WTC11 (cell line): ENCODE measurements at regions not wholly inside any gene's neighbourhood (a gene's known extent, or its start where the extent isn't known, plus 50 kb on each side); places are given as distances from the start of the nearest gene placed in this dataset.

Source experiments
- ATAC-seq: fragments of 200-7000 bp; cut with Tn5 transposase; 2 replicates; pipeline ENCODE4 v1.10.0; 2021; ENCODE audit warnings: mild to moderate bottlenecking, moderate library complexity
- CTCF ChIA-PET: fragments of 300-600 bp; sonication (Branson Sonifier 250); formaldehyde crosslinking; loops from one replicate; lab custom pipeline; 2021; ENCODE audit warnings: antibody characterized with exemption; lab: Charles Lee
- POLR2A ChIA-PET: fragments of 350-600 bp; sonication (Branson Sonifier 250); formaldehyde crosslinking; loops from one replicate; lab custom pipeline; 2021; ENCODE audit warnings: antibody characterized with exemption; lab: Charles Lee
- DNase-seq: peaks from one replicate; pipeline ENCODE4 v3.0.0; 2021; ENCODE audit warnings: low spot score
- H3K27ac Mint-ChIP-seq: 2 replicates; pipeline ENCODE4 v1.8.0; 2021; ENCODE audit warnings: mixed read lengths
- H3K27me3 Mint-ChIP-seq: 2 replicates; pipeline ENCODE4 v1.8.0; 2021; ENCODE audit warnings: low read depth, mild to moderate bottlenecking, moderate library complexity, mixed read lengths
- H3K36me3 Mint-ChIP-seq: 2 replicates; pipeline ENCODE4 v1.8.0; 2021; ENCODE audit warnings: mixed read lengths
- H3K4me1 Mint-ChIP-seq: 2 replicates; pipeline ENCODE4 v1.8.0; 2022; ENCODE audit warnings: mixed read lengths
- H3K4me3 Mint-ChIP-seq: 2 replicates; pipeline ENCODE4 v1.8.0; 2021; ENCODE audit warnings: mild to moderate bottlenecking, moderate library complexity, mixed read lengths
- H3K9me3 Mint-ChIP-seq: 2 replicates; pipeline ENCODE4 v1.8.0; 2021; ENCODE audit warnings: mixed read lengths
- CBFB ChIP-seq: sonication (generic); formaldehyde crosslinking; IDR thresholded peaks from 2 replicates; pipeline ENCODE4 v1.8.1; 2022; ENCODE audit warnings: mild to moderate bottlenecking, low read depth, missing genetic modification reagents
- FOXJ3 ChIP-seq: sonication (generic); formaldehyde crosslinking; IDR thresholded peaks from 2 replicates; pipeline ENCODE4 v1.9.0; 2021; ENCODE audit warnings: missing genetic modification reagents, mild to moderate bottlenecking, borderline replicate concordance
- FOXP1 ChIP-seq: sonication (generic); formaldehyde crosslinking; IDR thresholded peaks from 2 replicates; pipeline ENCODE4 v1.8.0; 2022; ENCODE audit warnings: missing genetic modification reagents, mild to moderate bottlenecking, moderate library complexity, borderline replicate concordance
- GABPB1 ChIP-seq: sonication (generic); formaldehyde crosslinking; IDR thresholded peaks from 2 replicates; pipeline ENCODE4 v1.8.1; 2023; ENCODE audit warnings: mild to moderate bottlenecking, missing genetic modification reagents
- GRHL2 ChIP-seq: fragments of 250-450 bp; sonication (Bioruptor Pico); IDR thresholded peaks from 2 replicates; pipeline ENCODE4 v1.8.0; 2022; ENCODE audit warnings: mild to moderate bottlenecking, moderate library complexity; ENCODE audit not compliant: insufficient replicate concordance, severe bottlenecking
- HMGA2 ChIP-seq: fragments of 250-450 bp; sonication (Bioruptor Pico); IDR thresholded peaks from 2 replicates; pipeline ENCODE4 v1.4.0; 2021; ENCODE audit warnings: mild to moderate bottlenecking, moderate library complexity
- MYBL2 ChIP-seq: sonication (generic); formaldehyde crosslinking; IDR thresholded peaks from 2 replicates; pipeline ENCODE4 v1.8.1; 2023; ENCODE audit warnings: mild to moderate bottlenecking, moderate library complexity, missing genetic modification reagents
- NFATC4 ChIP-seq: fragments of 250-450 bp; sonication (Bioruptor Pico); IDR thresholded peaks from 2 replicates; pipeline ENCODE4 v1.9.0; 2021; ENCODE audit warnings: mild to moderate bottlenecking
- RORB ChIP-seq: fragments of 250-450 bp; sonication (Bioruptor Pico); IDR thresholded peaks from 2 replicates; pipeline ENCODE4 v1.9.0; 2021; ENCODE audit warnings: mild to moderate bottlenecking
- ZNF219 ChIP-seq: sonication (generic); formaldehyde crosslinking; IDR thresholded peaks from 2 replicates; pipeline ENCODE4 v1.8.0; 2023; ENCODE audit warnings: missing genetic modification reagents, mild to moderate bottlenecking, borderline replicate concordance
- ZNF232 ChIP-seq: sonication (generic); formaldehyde crosslinking; IDR thresholded peaks from 2 replicates; pipeline ENCODE4 v1.8.0; 2022; ENCODE audit warnings: mild to moderate bottlenecking, missing genetic modification reagents
- ZNF423 ChIP-seq: fragments of 250-450 bp; sonication (Bioruptor Pico); IDR thresholded peaks from 2 replicates; pipeline ENCODE4 v2.1.2; 2022; ENCODE audit warnings: mild to moderate bottlenecking, moderate library complexity
- ZNF671 ChIP-seq: fragments of 250-450 bp; sonication (Bioruptor Pico); IDR thresholded peaks from 2 replicates; pipeline ENCODE4 v1.8.0; 2021; ENCODE audit warnings: mild to moderate bottlenecking
- TF ChIP-seq, protein P1 (sequence below): sonication (generic); formaldehyde crosslinking; IDR thresholded peaks from 2 replicates; pipeline ENCODE4 v1.8.0; 2023; ENCODE audit warnings: mild to moderate bottlenecking, missing genetic modification reagents
- TF ChIP-seq, protein P2 (sequence below): fragments of 250-450 bp; sonication (Bioruptor Pico); conservative IDR thresholded peaks from 2 replicates; pipeline ENCODE4 v1.9.0; 2021; ENCODE audit warnings: mild to moderate bottlenecking
- TF ChIP-seq, protein P3 (sequence below): sonication (generic); formaldehyde crosslinking; IDR thresholded peaks from 2 replicates; pipeline ENCODE4 v1.8.1; 2022; ENCODE audit warnings: low read depth, mild to moderate bottlenecking, moderate library complexity, missing genetic modification reagents, borderline replicate concordance
- TF ChIP-seq, protein P4 (sequence below): sonication (generic); formaldehyde crosslinking; IDR thresholded peaks from 2 replicates; pipeline ENCODE4 v1.8.0; 2022; ENCODE audit warnings: missing genetic modification reagents
- TF ChIP-seq, protein P5 (sequence below): sonication (generic); formaldehyde crosslinking; IDR thresholded peaks from 2 replicates; pipeline ENCODE4 v1.8.1; 2022; ENCODE audit warnings: mild to moderate bottlenecking, missing genetic modification reagents, moderate library complexity, borderline replicate concordance

DNA sequence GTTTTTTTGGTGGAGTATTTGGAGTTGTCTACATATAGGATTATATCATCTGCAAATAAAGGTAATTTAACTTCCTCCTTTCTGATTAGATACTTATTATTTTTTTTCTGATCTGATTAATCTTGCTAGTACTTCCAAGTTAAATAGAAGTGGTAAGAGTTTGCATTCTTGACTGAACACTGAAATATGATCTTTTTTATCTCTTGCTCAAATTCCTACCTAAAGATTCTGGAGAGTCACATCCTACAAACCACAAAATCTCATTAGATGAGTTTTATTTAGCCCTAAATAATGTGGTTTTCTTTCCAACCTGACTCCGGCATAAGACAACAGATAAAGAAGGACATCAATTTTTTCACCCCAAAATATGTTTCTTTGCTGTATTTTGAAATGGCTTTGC, 977.9 kb upstream of the GBE1 start (continued):
- TF ChIP-seq, protein P1, sequence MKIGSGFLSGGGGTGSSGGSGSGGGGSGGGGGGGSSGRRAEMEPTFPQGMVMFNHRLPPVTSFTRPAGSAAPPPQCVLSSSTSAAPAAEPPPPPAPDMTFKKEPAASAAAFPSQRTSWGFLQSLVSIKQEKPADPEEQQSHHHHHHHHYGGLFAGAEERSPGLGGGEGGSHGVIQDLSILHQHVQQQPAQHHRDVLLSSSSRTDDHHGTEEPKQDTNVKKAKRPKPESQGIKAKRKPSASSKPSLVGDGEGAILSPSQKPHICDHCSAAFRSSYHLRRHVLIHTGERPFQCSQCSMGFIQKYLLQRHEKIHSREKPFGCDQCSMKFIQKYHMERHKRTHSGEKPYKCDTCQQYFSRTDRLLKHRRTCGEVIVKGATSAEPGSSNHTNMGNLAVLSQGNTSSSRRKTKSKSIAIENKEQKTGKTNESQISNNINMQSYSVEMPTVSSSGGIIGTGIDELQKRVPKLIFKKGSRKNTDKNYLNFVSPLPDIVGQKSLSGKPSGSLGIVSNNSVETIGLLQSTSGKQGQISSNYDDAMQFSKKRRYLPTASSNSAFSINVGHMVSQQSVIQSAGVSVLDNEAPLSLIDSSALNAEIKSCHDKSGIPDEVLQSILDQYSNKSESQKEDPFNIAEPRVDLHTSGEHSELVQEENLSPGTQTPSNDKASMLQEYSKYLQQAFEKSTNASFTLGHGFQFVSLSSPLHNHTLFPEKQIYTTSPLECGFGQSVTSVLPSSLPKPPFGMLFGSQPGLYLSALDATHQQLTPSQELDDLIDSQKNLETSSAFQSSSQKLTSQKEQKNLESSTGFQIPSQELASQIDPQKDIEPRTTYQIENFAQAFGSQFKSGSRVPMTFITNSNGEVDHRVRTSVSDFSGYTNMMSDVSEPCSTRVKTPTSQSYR (CRISPR knock-in tag), result no peak

DNA sequence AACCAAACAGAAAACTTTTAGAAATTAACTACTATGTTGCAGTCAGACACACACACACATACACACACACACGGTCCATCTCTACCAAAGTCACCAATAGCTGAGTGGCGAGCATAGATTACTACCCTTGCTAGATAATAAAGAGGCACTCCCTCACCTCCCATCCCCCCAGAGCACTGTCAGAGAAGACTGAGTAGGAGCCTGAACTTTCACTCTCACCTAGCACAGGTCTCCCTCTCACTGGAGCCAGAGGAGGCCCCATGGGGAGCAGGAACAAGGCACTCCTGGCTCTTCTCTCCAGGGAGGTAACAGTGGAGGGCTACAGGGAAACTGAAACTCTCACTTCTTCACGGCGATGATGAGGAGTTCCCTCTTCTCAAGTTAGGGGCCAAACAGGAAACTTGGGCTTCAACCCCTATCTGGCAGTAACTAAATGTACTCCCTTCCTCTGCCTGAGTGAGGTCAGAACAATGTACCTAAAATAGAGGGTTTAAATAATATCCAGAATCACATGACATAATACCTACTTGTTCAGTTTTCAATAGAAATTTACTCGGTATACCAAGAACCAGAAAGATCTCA, 975.3 kb upstream of the GBE1 start:
- Mint-ChIP-seq H3K27me3 (no peaks in the 10 kb centered on the region), H3K27ac (0 out of 2 replicates have a peak overlapping the region, but pooled peaks have one; percentile 31), H3K9me3 (no peaks in the 10 kb centered on the region), H3K4me1 (peaks cover 19% of the 10 kb centered on the region), H3K4me3 (no peak overlapping the region), H3K36me3 (no peaks in the 10 kb centered on the region)
- no peak for DNase-seq
- TF ChIP-seq, protein P2, sequence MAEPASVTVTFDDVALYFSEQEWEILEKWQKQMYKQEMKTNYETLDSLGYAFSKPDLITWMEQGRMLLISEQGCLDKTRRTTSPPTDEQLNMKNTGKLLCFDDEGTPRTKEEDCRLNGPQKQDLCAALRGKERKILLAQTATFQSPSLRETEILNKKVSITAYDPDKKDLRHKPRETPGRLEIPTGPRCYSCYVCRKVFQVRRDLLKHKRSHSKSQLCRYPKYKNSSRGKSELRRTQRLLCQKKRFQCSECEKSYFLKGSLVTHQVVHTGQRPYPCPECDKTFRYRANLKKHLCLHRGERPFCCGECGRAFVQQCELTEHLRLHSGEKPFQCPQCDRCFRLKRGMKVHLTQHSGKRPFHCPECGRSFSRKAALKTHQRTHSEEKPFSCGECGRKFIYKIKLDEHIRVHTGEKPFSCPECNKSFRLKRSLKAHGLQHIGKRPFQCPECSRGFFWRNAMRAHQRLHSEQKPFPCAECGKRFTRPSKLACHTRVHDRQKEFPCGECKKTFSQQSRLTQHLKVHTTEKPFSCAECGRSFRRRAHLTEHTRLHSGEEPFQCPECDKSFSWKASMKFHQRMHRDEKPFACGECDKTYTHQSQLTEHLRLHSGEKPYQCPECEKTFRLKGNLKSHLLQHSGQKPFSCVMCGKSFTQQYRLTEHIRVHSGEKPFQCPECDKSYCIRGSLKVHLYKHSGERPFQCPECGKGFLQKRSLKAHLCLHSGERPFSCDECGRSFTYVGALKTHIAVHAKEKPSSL (CRISPR knock-in tag), result no peak
- TF ChIP-seq RORB (CRISPR knock-in tag) (no peak), ZNF232 (CRISPR knock-in tag) (no peak), ZNF671 (CRISPR knock-in tag) (no peak), FOXP1 (no peak), ZNF423 (CRISPR knock-in tag) (peak; percentile 93), GRHL2 (CRISPR knock-in tag) (no peak)
- ChIA-PET POLR2A (no interaction called here), CTCF (no interaction called here)
- peak; percentile 72 for ATAC-seq

DNA sequence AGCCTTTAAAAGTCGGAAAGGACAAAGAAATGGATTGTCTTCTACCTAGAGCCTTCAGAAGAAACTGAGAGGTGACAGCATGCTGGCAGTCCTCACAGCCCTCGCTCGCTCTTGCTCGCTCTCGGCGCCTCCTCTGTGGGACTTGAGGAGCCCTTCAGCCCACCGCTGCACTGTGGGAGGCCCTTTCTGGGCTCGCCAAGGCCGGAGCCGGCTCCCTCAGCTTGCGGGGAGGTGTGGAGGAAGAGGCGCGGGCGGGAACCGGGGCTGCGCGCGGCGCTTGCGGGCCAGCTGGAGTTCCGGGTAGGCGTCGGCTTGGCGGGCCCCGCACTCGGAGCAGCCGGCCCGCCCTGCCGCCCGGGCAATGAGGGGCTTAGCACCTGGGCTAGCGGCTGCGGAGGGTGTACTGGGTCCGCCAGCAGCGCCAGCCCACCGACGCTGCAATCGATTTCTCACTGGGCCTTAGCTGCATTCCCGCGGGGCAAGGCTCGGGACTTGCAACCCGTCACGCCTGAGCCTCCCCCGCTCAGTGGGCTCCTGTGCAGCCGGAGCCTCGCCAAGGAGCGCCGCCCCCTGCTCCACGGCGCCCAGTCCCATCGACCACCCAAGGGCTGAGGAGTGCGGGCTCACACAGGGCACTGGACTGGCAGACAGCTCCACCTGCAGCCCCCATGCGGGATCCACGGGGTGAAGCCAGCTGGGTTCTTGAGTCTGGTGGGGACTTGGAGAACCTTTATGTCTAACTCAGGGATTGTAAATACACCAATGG, 953.8 kb upstream of the GBE1 start:
- Mint-ChIP-seq H3K36me3 (peaks cover 7% of the 10 kb centered on the region; the same call in 1 of the 2 replicates), H3K4me1 (no peaks in the 10 kb centered on the region), H3K9me3 (peaks cover 33% of the 10 kb centered on the region), H3K27ac (no peak overlapping the region), H3K27me3 (no peaks in the 10 kb centered on the region; the same call in 1 of the 2 replicates), H3K4me3 (no peak overlapping the region)
- DNase-seq (peak; percentile 22), ATAC-seq (no peak)
- ChIA-PET CTCF (no interaction called here), POLR2A (no interaction called here)
- TF ChIP-seq MYBL2 (CRISPR knock-in tag) (no peak), ZNF219 (CRISPR knock-in tag) (no peak), CBFB (CRISPR knock-in tag) (no peak)

DNA sequence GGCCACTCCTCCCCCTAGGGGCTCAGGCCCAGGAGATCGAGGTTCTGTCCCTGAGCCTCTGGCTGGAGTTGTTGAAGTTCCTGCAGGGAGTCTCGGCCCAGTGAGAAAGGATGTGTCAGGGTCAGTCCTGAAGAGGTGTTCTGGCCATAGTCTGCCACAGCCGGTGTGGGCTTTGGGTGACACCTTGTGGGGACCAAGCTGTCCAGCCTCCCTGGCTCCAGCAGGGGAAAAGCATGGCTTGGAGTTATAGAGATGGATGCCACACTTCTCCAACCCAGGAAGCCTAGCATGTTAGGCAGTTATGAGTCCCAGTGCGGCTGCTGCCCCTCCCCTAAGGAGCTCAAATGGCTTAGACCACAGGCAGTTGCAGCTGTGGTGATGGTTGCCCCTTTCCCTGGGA, 945.6 kb upstream of the GBE1 start:
- H3K4me1 Mint-ChIP-seq, result no peaks in the 10 kb centered on the region
- ChIA-PET POLR2A (no interaction called here), CTCF (no interaction called here)
- DNase-seq (peak; percentile 31), ATAC-seq (peak; percentile 95)
- H3K27ac Mint-ChIP-seq, result no peak overlapping the region
- peaks cover 6% of the 10 kb centered on the region for H3K9me3 Mint-ChIP-seq
- H3K36me3 Mint-ChIP-seq, result peaks cover 6% of the 10 kb centered on the region; the same call in 1 of the 2 replicates
- peaks cover 3% of the 10 kb centered on the region; the same call in 1 of the 2 replicates for H3K27me3 Mint-ChIP-seq
- no peak overlapping the region for H3K4me3 Mint-ChIP-seq
- TF ChIP-seq, protein P3, sequence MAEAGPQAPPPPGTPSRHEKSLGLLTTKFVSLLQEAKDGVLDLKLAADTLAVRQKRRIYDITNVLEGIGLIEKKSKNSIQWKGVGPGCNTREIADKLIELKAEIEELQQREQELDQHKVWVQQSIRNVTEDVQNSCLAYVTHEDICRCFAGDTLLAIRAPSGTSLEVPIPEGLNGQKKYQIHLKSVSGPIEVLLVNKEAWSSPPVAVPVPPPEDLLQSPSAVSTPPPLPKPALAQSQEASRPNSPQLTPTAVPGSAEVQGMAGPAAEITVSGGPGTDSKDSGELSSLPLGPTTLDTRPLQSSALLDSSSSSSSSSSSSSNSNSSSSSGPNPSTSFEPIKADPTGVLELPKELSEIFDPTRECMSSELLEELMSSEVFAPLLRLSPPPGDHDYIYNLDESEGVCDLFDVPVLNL (CRISPR knock-in tag), result no peak
- TF ChIP-seq NFATC4 (CRISPR knock-in tag) (no peak), FOXJ3 (no peak), HMGA2 (no peak), GABPB1 (no peak)
- TF ChIP-seq, protein P4, sequence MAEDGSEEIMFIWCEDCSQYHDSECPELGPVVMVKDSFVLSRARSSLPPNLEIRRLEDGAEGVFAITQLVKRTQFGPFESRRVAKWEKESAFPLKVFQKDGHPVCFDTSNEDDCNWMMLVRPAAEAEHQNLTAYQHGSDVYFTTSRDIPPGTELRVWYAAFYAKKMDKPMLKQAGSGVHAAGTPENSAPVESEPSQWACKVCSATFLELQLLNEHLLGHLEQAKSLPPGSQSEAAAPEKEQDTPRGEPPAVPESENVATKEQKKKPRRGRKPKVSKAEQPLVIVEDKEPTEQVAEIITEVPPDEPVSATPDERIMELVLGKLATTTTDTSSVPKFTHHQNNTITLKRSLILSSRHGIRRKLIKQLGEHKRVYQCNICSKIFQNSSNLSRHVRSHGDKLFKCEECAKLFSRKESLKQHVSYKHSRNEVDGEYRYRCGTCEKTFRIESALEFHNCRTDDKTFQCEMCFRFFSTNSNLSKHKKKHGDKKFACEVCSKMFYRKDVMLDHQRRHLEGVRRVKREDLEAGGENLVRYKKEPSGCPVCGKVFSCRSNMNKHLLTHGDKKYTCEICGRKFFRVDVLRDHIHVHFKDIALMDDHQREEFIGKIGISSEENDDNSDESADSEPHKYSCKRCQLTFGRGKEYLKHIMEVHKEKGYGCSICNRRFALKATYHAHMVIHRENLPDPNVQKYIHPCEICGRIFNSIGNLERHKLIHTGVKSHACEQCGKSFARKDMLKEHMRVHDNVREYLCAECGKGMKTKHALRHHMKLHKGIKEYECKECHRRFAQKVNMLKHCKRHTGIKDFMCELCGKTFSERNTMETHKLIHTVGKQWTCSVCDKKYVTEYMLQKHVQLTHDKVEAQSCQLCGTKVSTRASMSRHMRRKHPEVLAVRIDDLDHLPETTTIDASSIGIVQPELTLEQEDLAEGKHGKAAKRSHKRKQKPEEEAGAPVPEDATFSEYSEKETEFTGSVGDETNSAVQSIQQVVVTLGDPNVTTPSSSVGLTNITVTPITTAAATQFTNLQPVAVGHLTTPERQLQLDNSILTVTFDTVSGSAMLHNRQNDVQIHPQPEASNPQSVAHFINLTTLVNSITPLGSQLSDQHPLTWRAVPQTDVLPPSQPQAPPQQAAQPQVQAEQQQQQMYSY, result no peak
- TF ChIP-seq, protein P5, sequence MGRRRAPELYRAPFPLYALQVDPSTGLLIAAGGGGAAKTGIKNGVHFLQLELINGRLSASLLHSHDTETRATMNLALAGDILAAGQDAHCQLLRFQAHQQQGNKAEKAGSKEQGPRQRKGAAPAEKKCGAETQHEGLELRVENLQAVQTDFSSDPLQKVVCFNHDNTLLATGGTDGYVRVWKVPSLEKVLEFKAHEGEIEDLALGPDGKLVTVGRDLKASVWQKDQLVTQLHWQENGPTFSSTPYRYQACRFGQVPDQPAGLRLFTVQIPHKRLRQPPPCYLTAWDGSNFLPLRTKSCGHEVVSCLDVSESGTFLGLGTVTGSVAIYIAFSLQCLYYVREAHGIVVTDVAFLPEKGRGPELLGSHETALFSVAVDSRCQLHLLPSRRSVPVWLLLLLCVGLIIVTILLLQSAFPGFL (CRISPR knock-in tag), result no peak
